K562 (cell line): ENCODE measurements at regions not wholly inside any gene's neighbourhood (a gene's known extent, or its start where the extent isn't known, plus 50 kb on each side); places are given as distances from the start of the nearest gene placed in this dataset.

Source experiments
- ATAC-seq: fragments of 200-7000 bp; cut with Tn5 transposase; 3 replicates; pipeline ENCODE4 v1.9.1; 2020; ENCODE audit warnings: moderate library complexity
- BruUV-seq: library from RNA; stranded (reverse); fragments of 400-500 nt; replicated peaks from 2 replicates; lab custom pipeline; 2021; lab: Mats Ljungman, UMichigan
- CTCF ChIA-PET: fragments of 300-600 bp; formaldehyde crosslinking; extraction: SDS; loops from one replicate; lab custom pipeline; 2021; ENCODE audit warnings: low intra/inter-chr PET ratio; lab: Yijun Ruan, JAX
- POLR2A ChIA-PET: fragments of 300-600, 350-650 bp; sonication (Branson Sonifier 250); formaldehyde crosslinking; extraction: SDS; loops from one replicate; lab custom pipeline; 2021; ENCODE audit warnings: antibody characterized with exemption, inconsistent platforms; lab: Yijun Ruan, JAX
- DNase-seq, 4 experiments: peaks; one replicate each; pipeline versions ENCODE4 v3.0.0 to v3.0.0-alpha.2; 2011 to 2018; ENCODE audit warnings: low spot score in 3 of 4, mixed read lengths in 3 of 4; ENCODE audit errors: extremely low read depth in 1 of 4
- FAIRE-seq: peaks from 2 replicates; lab custom pipeline; 2011; peaks lifted over from hg19 to GRCh38; lab: Jason Lieb, UNC
- H2AFZ ChIP-seq: 2 replicates; pipeline ENCODE4 v1.6.0; 2011; ENCODE audit warnings: low read depth, low read length, control low read depth, inconsistent platforms
- H3K27ac ChIP-seq: fragments of 200-600 bp; 3 replicates; pipeline ENCODE4 v1.8.0; 2011; ENCODE audit warnings: low read depth, mild to moderate bottlenecking, control low read depth, inconsistent platforms, low read length, moderate library complexity, mixed read lengths; ENCODE audit errors: extremely low read depth
- H3K27me3 ChIP-seq, 2 experiments: fragments of 300-600 bp in 1 of 2; 2 replicates in 1 of 2; 3 replicates in 1 of 2; pipeline versions ENCODE4 v1.6.0 to v1.8.0; 2011; ENCODE audit warnings: inconsistent platforms in 2 of 2, low read length in 2 of 2, mild to moderate bottlenecking in 1 of 2, mixed read lengths in 1 of 2, moderate library complexity in 1 of 2; ENCODE audit not compliant: control insufficient read depth in 2 of 2, insufficient read depth in 2 of 2
- H3K36me3 ChIP-seq: fragments of 300-600 bp; 3 replicates; pipeline ENCODE4 v1.8.0; 2011; ENCODE audit warnings: mild to moderate bottlenecking, low read length, inconsistent platforms; ENCODE audit not compliant: control insufficient read depth, insufficient read depth
- H3K4me1 ChIP-seq, 2 experiments: fragments of 200-600 bp in 1 of 2; replicated peaks in 1 of 2; 2 replicates in 1 of 2; 3 replicates in 1 of 2; pipeline versions ENCODE4 v1.5.1 to v1.8.0; 2011; ENCODE audit warnings: inconsistent platforms in 2 of 2, low read length in 2 of 2, mild to moderate bottlenecking in 1 of 2, mixed read lengths in 1 of 2, moderate library complexity in 1 of 2; ENCODE audit not compliant: control insufficient read depth in 2 of 2, insufficient read depth in 2 of 2
- H3K4me2 ChIP-seq: 2 replicates; pipeline ENCODE4 v1.6.1; 2011; ENCODE audit warnings: low read length, control low read depth, inconsistent platforms, mixed read lengths; ENCODE audit not compliant: insufficient read depth
- H3K4me3 ChIP-seq: fragments of 200-600 bp; sonication (generic), shearing (Covaris generic); 2 replicates; pipeline ENCODE4 v1.5.1; 2016; ENCODE audit warnings: control low read depth, inconsistent platforms
- H3K79me2 ChIP-seq: fragments of 200-600 bp; 3 replicates; pipeline ENCODE4 v1.8.0; 2011; ENCODE audit warnings: low read length, inconsistent platforms; ENCODE audit not compliant: control insufficient read depth, insufficient read depth
- H3K9ac ChIP-seq, 2 experiments: 2 replicates each; pipeline versions ENCODE4 v1.6.0 to v1.6.1; 2011; ENCODE audit warnings: low read depth in 2 of 2, low read length in 2 of 2, control low read depth in 1 of 2, inconsistent platforms in 1 of 2, mild to moderate bottlenecking in 1 of 2, mixed read lengths in 1 of 2; ENCODE audit not compliant: insufficient read depth in 1 of 2
- H3K9me1 ChIP-seq: one replicate; pipeline ENCODE4 v1.6.0; 2011; ENCODE audit warnings: inconsistent platforms, mild to moderate bottlenecking, low read length, moderate library complexity; ENCODE audit not compliant: control insufficient read depth, insufficient read depth
- H3K9me3 ChIP-seq: replicated peaks from 2 replicates; pipeline ENCODE4 v1.5.1; 2011; ENCODE audit warnings: low read depth, low read length, inconsistent platforms; ENCODE audit not compliant: control insufficient read depth, insufficient read depth
- H4K20me1 ChIP-seq: replicated peaks from 2 replicates; pipeline ENCODE4 v1.6.1; 2011; ENCODE audit warnings: low read length, inconsistent platforms, mixed read lengths; ENCODE audit not compliant: control insufficient read depth, insufficient read depth
- ARID3B ChIP-seq: fragments of 250-450 bp; sonication (Bioruptor Pico); IDR thresholded peaks from 2 replicates; pipeline ENCODE4 v1.4.0; 2020; ENCODE audit warnings: borderline replicate concordance
- STAT5A ChIP-seq: IDR thresholded peaks from 2 replicates; pipeline ENCODE4 v1.6.1; 2012; ENCODE audit warnings: low read length, inconsistent platforms, borderline replicate concordance
- ZNF134 ChIP-seq: fragments of 250-450 bp; sonication (Bioruptor Pico); conservative IDR thresholded peaks from 2 replicates; pipeline ENCODE4 v1.4.0; 2020
- ZNF354B ChIP-seq: fragments of 250-450 bp; sonication (Bioruptor Pico); IDR thresholded peaks from 2 replicates; pipeline ENCODE4 v1.4.0; 2020
- WGBS: fragments of 100-300 bp; shearing (Covaris generic); methylation state at CpG from one replicate; pipeline ENCODE4 v1.1.6; 2016; ENCODE audit warnings: low coverage, mixed read lengths; ENCODE audit not compliant: insufficient coverage; ENCODE audit errors: missing lambda C conversion rate; 5-methylcytosine and 5-hydroxymethylcytosine counted together
- in situ Hi-C: fragments of 300-500 bp; cut with MboI; formaldehyde crosslinking; loops from 4 replicates; pipeline ENCODE4 v1.15.0; 2018; ENCODE audit warnings: inconsistent platforms, mixed read lengths
- intact Hi-C: fragments of 100-400 bp; cut with micrococcal nuclease; formaldehyde crosslinking; loops from 2 replicates; pipeline ENCODE4 v1.14.2; 2022

DNA sequence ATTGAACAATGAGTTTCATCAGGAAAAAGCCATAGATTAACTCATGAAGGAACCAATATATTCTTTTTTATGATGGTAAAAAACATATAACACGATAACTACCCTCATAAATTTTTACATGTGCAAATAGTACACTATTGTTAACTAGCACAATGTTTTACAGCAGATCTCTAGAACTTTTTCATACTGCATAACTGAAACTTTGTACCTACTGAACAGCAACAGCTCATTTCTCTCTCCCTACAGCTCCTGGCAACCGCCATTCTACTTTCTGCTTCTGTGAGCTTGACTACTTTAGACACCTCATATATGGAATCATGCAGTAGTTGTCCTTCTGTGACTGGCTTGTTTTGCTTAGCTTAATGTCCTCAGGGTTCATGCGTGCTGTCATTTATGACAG lies 235.4 kb downstream of the NFKBIZ start:
- no TSS peak for BruUV-seq
- Histone ChIP-seq H2AFZ (no peak overlapping the region), H4K20me1 (no peaks in the 10 kb centered on the region), H3K36me3 (no peaks in the 10 kb centered on the region), H3K9me3 (no peaks in the 10 kb centered on the region), H3K27me3 (no peaks in the 10 kb centered on the region), H3K9me1 (no peaks in the 10 kb centered on the region), H3K79me2 (no peaks in the 10 kb centered on the region), H3K4me2 (no peak overlapping the region), H3K4me3 (no peak overlapping the region), H3K4me1 (no peaks in the 10 kb centered on the region), H3K27ac (no peak overlapping the region), H3K9ac (no peak overlapping the region)
- intact Hi-C loops (no loop called here), in situ Hi-C loops (no loop called here)
- DNase-seq (no peak), ATAC-seq (no peak), FAIRE-seq (no peak)
- WGBS = 0% methylated on average over 3 of the region's 3 CpGs
- TF ChIP-seq ZNF354B (no peak), STAT5A (no peak), ARID3B (CRISPR knock-in tag) (no peak), ZNF134 (CRISPR knock-in tag) (no peak)
- ChIA-PET CTCF (no interaction called here), POLR2A (no interaction called here)
